GM12875 (cell line): ENCODE measurements at regions not wholly inside any gene's neighbourhood (a gene's known extent, or its start where the extent isn't known, plus 50 kb on each side); places are given as distances from the start of the nearest gene placed in this dataset.

Experiments
- H3K4me3 ChIP-seq: one replicate; pipeline ENCODE4 v1.5.1; 2011; ENCODE audit warnings: low read depth, low read length, control low read depth
- CTCF ChIP-seq: IDR thresholded peaks from 2 replicates; pipeline ENCODE4 v1.5.1; 2011; ENCODE audit warnings: low read depth, mild to moderate bottlenecking, control low read depth, inconsistent platforms, low read length, moderate library complexity, borderline replicate concordance; ENCODE audit not compliant: insufficient read depth

GRCh38 chr7:32428546-32428945, 61.6 kb downstream of the LSM5 start:
- H3K4me3 ChIP-seq = no peak overlapping the region
- TF ChIP-seq CTCF = no peak

GRCh38 chr7:32427769-32428291, 62.4 kb downstream of the LSM5 start:
- no peak overlapping the region for H3K4me3 ChIP-seq
- TF ChIP-seq CTCF = 0 out of 2 replicates have a peak, but pooled peaks have one; percentile 18

- H3K4me3 ChIP-seq = no peak overlapping the region
- TF ChIP-seq CTCF = no peak
Observed at GRCh38 chr7:32416846-32417245, 73.3 kb downstream of the LSM5 start.

- H3K4me3 ChIP-seq = no peak overlapping the region
- no peak for TF ChIP-seq CTCF
Observed at GRCh38 chr7:32415936-32416335, 74.2 kb downstream of the LSM5 start.

GRCh38 chr7:32415519-32415918, 74.7 kb downstream of the LSM5 start:
- no peak for TF ChIP-seq CTCF
- H3K4me3 ChIP-seq = no peak overlapping the region

- TF ChIP-seq CTCF = no peak
- H3K4me3 ChIP-seq = no peak overlapping the region
Observed at GRCh38 chr7:32412471-32412870, 77.7 kb downstream of the LSM5 start.

- no peak overlapping the region for H3K4me3 ChIP-seq
- TF ChIP-seq CTCF = no peak
Observed at GRCh38 chr7:32410545-32410944, 79.6 kb downstream of the LSM5 start.
